ENCODE measurements at regions not wholly inside any gene's neighbourhood (a gene's known extent, or its start where the extent isn't known, plus 50 kb on each side); places are given as distances from the start of the nearest gene placed in this dataset.
"Not testable (repeated sequence)": the region's sequence is repeated elsewhere in the genome, so short reads cannot be mapped to it uniquely, and the experiment has no call there.

GRCh38 chr2:220374282-220374681 is 746.9 kb downstream of the SLC4A3 start:
- no peak for DNase-seq

GRCh38 chr2:220377482-220378155 is 750.2 kb downstream of the SLC4A3 start:
- no peak for DNase-seq

- not testable (repeated sequence) for DNase-seq
These were observed 760.3 kb downstream of the SLC4A3 start for GRCh38 chr2:220387758-220388157.

GRCh38 chr2:220393711-220394110 is 766.3 kb downstream of the SLC4A3 start:
- DNase-seq: no peak

GRCh38 chr2:220394433-220394832 is 767.0 kb downstream of the SLC4A3 start:
- DNase-seq: no peak

GRCh38 chr2:220396287-220396686 is 768.9 kb downstream of the SLC4A3 start:
- DNase-seq: no peak

GRCh38 chr2:220410296-220410695 is 782.9 kb downstream of the SLC4A3 start:
- DNase-seq: no peak

- no peak for DNase-seq
These were observed 790.1 kb downstream of the SLC4A3 start for GRCh38 chr2:220417503-220417902.

GRCh38 chr2:220419647-220420046 is 792.2 kb downstream of the SLC4A3 start:
- no peak for DNase-seq

- DNase-seq: no peak
These were observed 793.4 kb downstream of the SLC4A3 start for GRCh38 chr2:220420820-220421219.

- DNase-seq: no peak
These were observed 795.2 kb downstream of the SLC4A3 start for GRCh38 chr2:220422676-220423075.

- DNase-seq: no peak
These were observed 797.1 kb downstream of the SLC4A3 start for GRCh38 chr2:220424561-220424960.

GRCh38 chr2:220432645-220433044 is 805.2 kb downstream of the SLC4A3 start:
- no peak for DNase-seq

GRCh38 chr2:220433131-220433530 is 805.7 kb downstream of the SLC4A3 start:
- DNase-seq: no peak

GRCh38 chr2:220434385-220434784 is 807.0 kb downstream of the SLC4A3 start:
- no peak for DNase-seq

GRCh38 chr2:220437938-220438337 is 810.5 kb downstream of the SLC4A3 start:
- DNase-seq: no peak

GRCh38 chr2:220440731-220441130 is 813.3 kb downstream of the SLC4A3 start:
- DNase-seq: no peak

GRCh38 chr2:220441404-220441803 is 814.0 kb downstream of the SLC4A3 start:
- DNase-seq: no peak

- DNase-seq: no peak
These were observed 814.6 kb downstream of the SLC4A3 start for GRCh38 chr2:220442012-220442411.

GRCh38 chr2:220445429-220446105 is 818.1 kb downstream of the SLC4A3 start:
- no peak for DNase-seq

- DNase-seq: no peak
These were observed 818.8 kb downstream of the SLC4A3 start for GRCh38 chr2:220446106-220446712.

GRCh38 chr2:220450846-220451245 is 823.4 kb downstream of the SLC4A3 start:
- no peak for DNase-seq

- DNase-seq: no peak
These were observed 824.0 kb downstream of the SLC4A3 start for GRCh38 chr2:220451438-220451837.

- DNase-seq: no peak
These were observed 825.1 kb downstream of the SLC4A3 start for GRCh38 chr2:220452561-220452960.
